H9 (cell line): ENCODE measurements at regions not wholly inside any gene's neighbourhood (a gene's known extent, or its start where the extent isn't known, plus 50 kb on each side); places are given as distances from the start of the nearest gene placed in this dataset.

ENCODE experiments used
- DNase-seq: peaks from one replicate; pipeline ENCODE4 v3.0.0-alpha.2; 2017
- H2AFZ ChIP-seq: one replicate; pipeline ENCODE4 v1.6.1; 2013; ENCODE audit warnings: mild to moderate bottlenecking, low read length, control low read depth, moderate library complexity
- H2AK5ac ChIP-seq: 2 replicates; pipeline ENCODE4 v1.6.1; 2013; ENCODE audit warnings: low read length, control low read depth, mixed read lengths; ENCODE audit not compliant: insufficient read length
- H2BK120ac ChIP-seq: one replicate; pipeline ENCODE4 v1.6.1; 2013; ENCODE audit warnings: low read depth, mild to moderate bottlenecking, low read length, control low read depth, inconsistent platforms; ENCODE audit not compliant: poor library complexity, severe bottlenecking
- H2BK12ac ChIP-seq: 2 replicates; pipeline ENCODE4 v1.6.1; 2013; ENCODE audit warnings: low read length, control low read depth, mixed read lengths, low read depth; ENCODE audit not compliant: insufficient read length
- H2BK15ac ChIP-seq: 2 replicates; pipeline ENCODE4 v1.6.1; 2013; ENCODE audit warnings: low read depth, low read length, control low read depth
- H2BK20ac ChIP-seq: one replicate; pipeline ENCODE4 v1.6.1; 2013; ENCODE audit warnings: low read depth, mild to moderate bottlenecking, low read length, control low read depth, inconsistent platforms; ENCODE audit not compliant: poor library complexity, severe bottlenecking
- H2BK5ac ChIP-seq: 2 replicates; pipeline ENCODE4 v1.6.1; 2013; ENCODE audit warnings: low read length, control low read depth, mixed read lengths; ENCODE audit not compliant: insufficient read length
- H3K14ac ChIP-seq: 2 replicates; pipeline ENCODE4 v1.6.1; 2013; ENCODE audit warnings: low read length, control low read depth; ENCODE audit not compliant: insufficient read depth
- H3K18ac ChIP-seq: 2 replicates; pipeline ENCODE4 v1.6.1; 2013; ENCODE audit warnings: low read depth, mild to moderate bottlenecking, mixed read lengths, low read length, control low read depth; ENCODE audit not compliant: insufficient read length
- H3K23ac ChIP-seq: 2 replicates; pipeline ENCODE4 v1.6.1; 2013; ENCODE audit warnings: low read length, control low read depth, mixed read lengths, low read depth; ENCODE audit not compliant: insufficient read length
- H3K23me2 ChIP-seq: 2 replicates; pipeline ENCODE4 v1.6.1; 2013; ENCODE audit warnings: low read depth, mild to moderate bottlenecking, mixed read lengths, low read length, control low read depth; ENCODE audit not compliant: insufficient read length, poor library complexity, severe bottlenecking
- H3K27ac ChIP-seq: 2 replicates; pipeline ENCODE4 v1.5.1; 2013; ENCODE audit warnings: low read length, control low read depth, mixed read lengths, low read depth; ENCODE audit not compliant: insufficient read length
- H3K27me3 ChIP-seq: 2 replicates; pipeline ENCODE4 v1.6.1; 2013; ENCODE audit warnings: low read length, control low read depth, inconsistent platforms; ENCODE audit not compliant: insufficient read depth
- H3K4ac ChIP-seq: 2 replicates; pipeline ENCODE4 v1.6.1; 2013; ENCODE audit warnings: low read depth, mild to moderate bottlenecking, control low read depth, inconsistent platforms, low read length, moderate library complexity
- H3K4me1 ChIP-seq: 2 replicates; pipeline ENCODE4 v1.6.1; 2013; ENCODE audit warnings: low read length, control low read depth, inconsistent platforms; ENCODE audit not compliant: insufficient read depth
- H3K4me2 ChIP-seq: 2 replicates; pipeline ENCODE4 v1.6.1; 2013; ENCODE audit warnings: low read length, control low read depth, mixed read lengths; ENCODE audit not compliant: insufficient read length, insufficient read depth
- H3K56ac ChIP-seq: 2 replicates; pipeline ENCODE4 v1.6.1; 2013; ENCODE audit warnings: low read depth, mild to moderate bottlenecking, mixed read lengths, low read length, control low read depth; ENCODE audit not compliant: insufficient read length
- H3K79me1 ChIP-seq: 2 replicates; pipeline ENCODE4 v1.6.1; 2013; ENCODE audit warnings: low read depth, mild to moderate bottlenecking, moderate library complexity, low read length, control low read depth, inconsistent platforms; ENCODE audit not compliant: insufficient read depth, poor library complexity, severe bottlenecking
- H3K79me2 ChIP-seq: 2 replicates; pipeline ENCODE4 v1.6.1; 2013; ENCODE audit warnings: low read length, control low read depth, inconsistent platforms; ENCODE audit not compliant: insufficient read depth
- H3K9ac ChIP-seq: 2 replicates; pipeline ENCODE4 v1.6.1; 2013; ENCODE audit warnings: low read length, control low read depth, mixed read lengths; ENCODE audit not compliant: insufficient read length; ENCODE audit errors: extremely low read depth
- H3K9me3 ChIP-seq: one replicate; pipeline ENCODE4 v1.6.1; 2013; ENCODE audit warnings: low read depth, low read length, inconsistent platforms; ENCODE audit not compliant: control insufficient read depth
- H3T11ph ChIP-seq: one replicate; pipeline ENCODE4 v1.6.1; 2013; ENCODE audit warnings: mild to moderate bottlenecking, low read length, control low read depth, inconsistent platforms
- H4K20me1 ChIP-seq: one replicate; pipeline ENCODE4 v1.6.1; 2013; ENCODE audit not compliant: control insufficient read depth, insufficient read length, insufficient read depth
- H4K5ac ChIP-seq: 2 replicates; pipeline ENCODE4 v1.6.1; 2013; ENCODE audit warnings: low read depth, mild to moderate bottlenecking, mixed read lengths, low read length, control low read depth; ENCODE audit not compliant: insufficient read length
- H4K8ac ChIP-seq: replicated peaks from 2 replicates; pipeline ENCODE4 v1.6.1; 2013; ENCODE audit warnings: low read length, control low read depth, mixed read lengths, low read depth; ENCODE audit not compliant: insufficient read length
- H4K91ac ChIP-seq: 2 replicates; pipeline ENCODE4 v1.6.1; 2013; ENCODE audit warnings: low read depth, mild to moderate bottlenecking, moderate library complexity, mixed read lengths, low read length, control low read depth; ENCODE audit not compliant: insufficient read length
- H3K27ac Mint-ChIP-seq, 3 experiments: 2 replicates in 2 of 3; 3 replicates in 1 of 3; pipeline ENCODE4 v1.8.0; 2020 to 2021; ENCODE audit warnings: mixed read lengths in 3 of 3, mild to moderate bottlenecking in 1 of 3, moderate library complexity in 1 of 3
- H3K27me3 Mint-ChIP-seq: 2 replicates; pipeline ENCODE4 v1.8.0; 2021; ENCODE audit warnings: low read depth, mild to moderate bottlenecking, moderate library complexity, mixed read lengths
- H3K36me3 Mint-ChIP-seq, 3 experiments: 2 replicates in 2 of 3; 3 replicates in 1 of 3; pipeline ENCODE4 v1.8.0; 2020 to 2021; ENCODE audit warnings: low read depth in 3 of 3, mixed read lengths in 3 of 3; ENCODE audit not compliant: insufficient read depth in 1 of 3
- H3K4me1 Mint-ChIP-seq, 2 experiments: 2 replicates each; pipeline ENCODE4 v1.8.0; 2020; ENCODE audit warnings: mixed read lengths in 2 of 2
- H3K4me3 Mint-ChIP-seq, 2 experiments: 2 replicates in 1 of 2; 3 replicates in 1 of 2; pipeline ENCODE4 v1.8.0; 2020 to 2021; ENCODE audit warnings: mild to moderate bottlenecking in 2 of 2, mixed read lengths in 2 of 2, moderate library complexity in 1 of 2
- H3K9me3 Mint-ChIP-seq, 2 experiments: 2 replicates in 1 of 2; 3 replicates in 1 of 2; pipeline ENCODE4 v1.8.0; 2020; ENCODE audit warnings: mild to moderate bottlenecking in 2 of 2, mixed read lengths in 2 of 2, moderate library complexity in 1 of 2
- CTCF ChIP-seq: fragments of 200-600 bp; sonication (generic); conservative IDR thresholded peaks from 3 replicates; pipeline ENCODE4 v1.8.0; 2021; ENCODE audit warnings: antibody characterized with exemption, mild to moderate bottlenecking
- WGBS: extraction: QIAGEN DNeasy Blood & Tissue Kit; methylation state at CpG from one replicate; pipeline ENCODE4 v1.1.7; 2013; ENCODE audit warnings: missing lambda C conversion rate, low lambda C conversion rate, mixed read lengths; ENCODE audit not compliant: insufficient read length; ENCODE audit errors: extremely low coverage; 5-methylcytosine and 5-hydroxymethylcytosine counted together

- no peak overlapping the region for H3T11ph ChIP-seq
- H3K23ac ChIP-seq: no peak overlapping the region
- no peak overlapping the region for H3K4ac ChIP-seq
- no peaks in the 10 kb centered on the region for H4K20me1 ChIP-seq
- WGBS: no CpG with 5 or more reads among the region's 3 CpGs
- H3K79me2 ChIP-seq: no peaks in the 10 kb centered on the region
- H2AFZ ChIP-seq: no peak overlapping the region
- no peak overlapping the region for H3K9ac ChIP-seq
- H4K5ac ChIP-seq: no peak overlapping the region
- no peak for DNase-seq
- Mint-ChIP-seq H3K9me3 (no peaks in the 10 kb centered on the region), H3K36me3 (peaks cover 0 to 2% (median 0%) of the 10 kb centered on the region in 3 experiments; a peak in 1 of 7 replicates), H3K4me1 (peaks cover 9 to 17% of the 10 kb centered on the region in 2 experiments), H3K27ac (no peak overlapping the region), H3K27me3 (no peaks in the 10 kb centered on the region), H3K4me3 (no peak overlapping the region)
- no peak overlapping the region for H2BK20ac ChIP-seq
- H2BK12ac ChIP-seq: no peak overlapping the region
- H2BK120ac ChIP-seq: no peak overlapping the region
- H3K4me1 ChIP-seq: no peaks in the 10 kb centered on the region
- no peaks in the 10 kb centered on the region for H3K23me2 ChIP-seq
- no peak overlapping the region for H2BK5ac ChIP-seq
- H3K4me2 ChIP-seq: no peak overlapping the region
- H3K14ac ChIP-seq: no peak overlapping the region
- H2BK15ac ChIP-seq: no peak overlapping the region
- no peak overlapping the region for H3K18ac ChIP-seq
- no peaks in the 10 kb centered on the region for H3K79me1 ChIP-seq
- no peaks in the 10 kb centered on the region for H3K9me3 ChIP-seq
- H3K27ac ChIP-seq: no peak overlapping the region
- TF ChIP-seq CTCF: no peak
- no peak overlapping the region for H3K56ac ChIP-seq
- no peak overlapping the region for H2AK5ac ChIP-seq
- H3K27me3 ChIP-seq: no peaks in the 10 kb centered on the region
- no peak overlapping the region for H4K91ac ChIP-seq
- H4K8ac ChIP-seq: no peak overlapping the region
These were observed 271.9 kb upstream of the TBL1XR1 start for GRCh38 chr3:177469216-177469615.
